ENCODE measurements at regions not wholly inside any gene's neighbourhood (a gene's known extent, or its start where the extent isn't known, plus 50 kb on each side); places are given as distances from the start of the nearest gene placed in this dataset.

DNA sequence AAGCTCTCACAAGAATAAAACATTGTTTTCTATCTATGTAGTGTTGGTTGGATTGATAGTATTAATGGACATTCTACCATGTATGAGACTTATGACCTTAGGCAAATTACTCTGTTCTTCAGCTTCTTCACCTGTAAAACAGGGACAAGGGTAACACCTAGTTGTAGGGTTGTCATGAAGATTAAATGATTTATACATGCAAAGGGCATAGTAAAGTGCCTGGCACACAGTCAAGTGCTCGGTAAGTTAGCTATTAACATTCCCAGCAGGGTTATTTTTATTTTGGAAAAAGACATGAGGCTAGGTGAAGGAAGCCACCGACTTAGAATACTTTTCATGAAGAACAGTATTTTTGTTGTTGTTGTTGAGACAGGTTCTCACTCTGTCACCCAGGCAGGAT is 71.2 kb upstream of the PLXNC1 start:
- ChIA-PET CTCF (interaction anchor here (2.7 kb wide), 1 partner anchor 25 kb away, joined by 22 read pairs; no protein-coding TSS in a partner anchor), RAD21 (ENCODE audit: low non-redundant PET in 1 of 2, low total read pairs in 2 of 2, uncharacterized antibody in 2 of 2, unreplicated experiment in 2 of 2) (no interaction called here)

More for the DNA sequence above, 71.2 kb upstream of the PLXNC1 start:
- TF ChIP-seq ATF3 (IDR thresholded peaks at IDR 0.05) (no peak), REST (IDR thresholded peaks at IDR 0.05; ENCODE audit: low read depth) (no peak), ELF1 (IDR thresholded peaks at IDR 0.05; ENCODE audit: borderline replicate concordance, low read depth) (no peak), FOSL1 (IDR thresholded peaks at IDR 0.05; ENCODE audit: low read depth) (no peak), ZFX (IDR thresholded peaks at IDR 0.05) (no peak)
- ATAC-seq, result no peak
- Histone ChIP-seq H3K4me3 (replicated peaks in 1 of 2; ENCODE audit: low read depth in 1 of 2, low read length in 2 of 2) (no peak overlapping the region), H3K27ac (ENCODE audit: low read depth, low read length) (no peak overlapping the region), H2AFZ (ENCODE audit: low read depth, low read length, poor library complexity, severe bottlenecking) (no peak overlapping the region), H3K9ac (ENCODE audit: low read length) (no peak overlapping the region), H3K9me3 (ENCODE audit: control insufficient read depth in 1 of 2, insufficient read depth in 1 of 2, low read depth in 1 of 2, low read length in 2 of 2) (no peaks in the 10 kb centered on the region), H3K9me2 (ENCODE audit: insufficient read depth) (no peaks in the 10 kb centered on the region), H3K36me3 (ENCODE audit: control insufficient read depth in 1 of 2, insufficient read depth in 2 of 2, low read length in 2 of 2) (no peaks in the 10 kb centered on the region), H4K20me1 (ENCODE audit: insufficient read depth) (no peaks in the 10 kb centered on the region), H3K4me1 (ENCODE audit: control insufficient read depth in 1 of 2, insufficient read depth in 2 of 2, low read length in 2 of 2) (0 out of 4 replicates have a peak, but pooled peaks cover 0 to 3% of the 10 kb centered on the region in 2 experiments), H3K4me2 (ENCODE audit: low read length) (no peak overlapping the region), H3K79me2 (ENCODE audit: insufficient read depth, low read length) (no peaks in the 10 kb centered on the region), H3K27me3 (ENCODE audit: insufficient read depth, low read length) (no peaks in the 10 kb centered on the region)
- no TSS peak for BruUV-seq (replicated peaks)
- intact Hi-C loops (cut with micrococcal nuclease), result no loop called here
- POLR2A ChIA-PET, result no interaction called here
- no peak for DNase-seq (ENCODE audit: low read depth, low spot score)

Measured in HCT116 (cell line).